Heart left ventricle (tissue), 13 donors: ENCODE measurements at regions not wholly inside any gene's neighbourhood (a gene's known extent, or its start where the extent isn't known, plus 50 kb on each side); places are given as distances from the start of the nearest gene placed in this dataset.

Experiments
- POLR2A ChIP-seq, 2 donors: fragments of 450-650 bp; IDR thresholded peaks; one replicate each; pipeline ENCODE4 v1.6.1; 2017; ENCODE audit warnings: antibody characterized with exemption in 2 of 2, mild to moderate bottlenecking in 2 of 2, moderate library complexity in 2 of 2
- TF ChIP-seq, protein P1 (sequence below), 12 donors: fragments of 200-600 bp; sonication (generic) in 4 of 12; IDR thresholded peaks; one replicate each; pipeline versions ENCODE4 v1.5.0 to v1.8.0; 2018 to 2022; ENCODE audit warnings: antibody characterized with exemption in 12 of 12, mild to moderate bottlenecking in 5 of 12
- donor health status: ischemic (EF 13 %, LVEDD 7.1; RV severe dilation, severe dysfunction).
- donor health status: DM: no; HTN: yes; CAD: no.
- donor health status: DM: no; HTN: no; CAD: no.
- donor health status: ischemic (EF 25% LVEDD 6.9; RV normal size, moderate dysfunction).
- donor health status: ischemic (EF 25% LVEDD 5.7; RV mildly dilated, moderate dysfunction).
- donor health status: ischemic (EF 35%, LVEDD 5.7; RV mildly dilated, moderate dysfunction).
- donor health status: nonischemic (EF 11% LVEDD 7.7; RV severe dilation, severe dysfunction).
- donor health status: DM: yes; HTN: yes; CAD: no.
- donor health status: PGD.
- donor health status: ischemic (EF 29% LVEDD 5.4; RV normal size, mild dysfunction).
- donor health status: nonischemic (EF 23%, LVEDD 6.1; RV moderate dilation, normal function).

DNA sequence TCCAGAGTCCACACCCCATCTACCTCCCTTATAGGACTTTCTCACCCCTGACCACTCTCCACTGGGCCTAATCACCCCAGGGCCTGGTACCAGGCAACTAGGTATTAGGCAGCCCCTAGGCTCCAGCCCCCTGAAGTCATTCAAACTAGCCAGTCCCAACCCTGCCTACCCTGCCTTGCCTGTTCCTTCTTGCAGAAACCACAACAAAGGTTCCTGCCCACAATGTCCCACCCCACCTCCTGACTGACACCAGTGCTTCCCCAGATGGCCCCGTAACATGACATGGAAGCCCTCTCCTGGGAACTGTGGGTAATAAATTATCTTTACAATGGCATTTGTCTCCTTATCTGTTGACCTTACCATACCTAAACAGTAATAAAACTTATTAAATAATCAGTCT is 100.6 kb upstream of the PDE1C start:
- TF ChIP-seq, protein P1, sequence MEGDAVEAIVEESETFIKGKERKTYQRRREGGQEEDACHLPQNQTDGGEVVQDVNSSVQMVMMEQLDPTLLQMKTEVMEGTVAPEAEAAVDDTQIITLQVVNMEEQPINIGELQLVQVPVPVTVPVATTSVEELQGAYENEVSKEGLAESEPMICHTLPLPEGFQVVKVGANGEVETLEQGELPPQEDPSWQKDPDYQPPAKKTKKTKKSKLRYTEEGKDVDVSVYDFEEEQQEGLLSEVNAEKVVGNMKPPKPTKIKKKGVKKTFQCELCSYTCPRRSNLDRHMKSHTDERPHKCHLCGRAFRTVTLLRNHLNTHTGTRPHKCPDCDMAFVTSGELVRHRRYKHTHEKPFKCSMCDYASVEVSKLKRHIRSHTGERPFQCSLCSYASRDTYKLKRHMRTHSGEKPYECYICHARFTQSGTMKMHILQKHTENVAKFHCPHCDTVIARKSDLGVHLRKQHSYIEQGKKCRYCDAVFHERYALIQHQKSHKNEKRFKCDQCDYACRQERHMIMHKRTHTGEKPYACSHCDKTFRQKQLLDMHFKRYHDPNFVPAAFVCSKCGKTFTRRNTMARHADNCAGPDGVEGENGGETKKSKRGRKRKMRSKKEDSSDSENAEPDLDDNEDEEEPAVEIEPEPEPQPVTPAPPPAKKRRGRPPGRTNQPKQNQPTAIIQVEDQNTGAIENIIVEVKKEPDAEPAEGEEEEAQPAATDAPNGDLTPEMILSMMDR (IDR thresholded peaks at IDR 0.05) = no peak
- TF ChIP-seq POLR2A (IDR thresholded peaks at IDR 0.05) = no peak
